ENCODE measurements at regions not wholly inside any gene's neighbourhood (a gene's known extent, or its start where the extent isn't known, plus 50 kb on each side); places are given as distances from the start of the nearest gene placed in this dataset.

DNA sequence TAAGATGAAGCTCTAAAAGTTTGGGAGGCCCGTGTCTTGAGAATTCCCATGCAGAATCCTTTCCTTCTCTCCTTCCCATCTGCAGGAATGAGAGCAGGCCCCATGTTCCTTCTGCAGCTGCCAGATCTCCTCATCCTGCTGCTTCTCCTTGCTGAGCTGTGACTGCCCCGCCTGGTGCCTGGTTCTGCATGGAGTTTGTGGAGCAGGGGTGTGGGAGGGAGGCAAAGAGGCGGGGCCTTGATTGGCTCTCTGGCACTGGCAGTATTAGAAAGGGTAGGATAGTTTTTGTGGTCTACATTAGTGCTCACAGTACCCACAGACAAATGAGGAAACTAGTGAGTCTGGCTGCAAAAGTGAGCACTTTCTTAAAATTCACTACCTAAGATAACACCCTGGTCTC is 91.1 kb upstream of the CLPB start:
- no peak for DNase-seq (ENCODE audit: low spot score)

DNA sequence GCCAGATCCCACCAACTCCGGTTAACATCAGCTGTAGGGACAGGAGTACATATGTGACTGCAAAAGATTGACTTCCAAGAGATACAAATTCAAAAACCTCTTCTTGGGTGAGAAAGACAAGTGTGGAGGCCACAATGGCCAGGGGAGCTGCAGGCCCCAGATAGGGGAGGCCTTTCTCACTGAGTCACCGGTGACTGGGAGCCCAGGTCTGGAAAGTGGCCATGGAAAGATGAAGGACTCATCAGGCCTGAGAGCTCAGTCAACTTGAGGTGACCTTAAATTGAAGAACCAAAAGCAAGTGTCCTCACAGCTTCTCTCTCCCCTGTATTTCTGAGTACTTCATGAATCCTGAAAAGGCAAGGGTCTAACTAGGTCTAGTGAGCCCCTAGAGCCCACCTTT is 90.4 kb upstream of the CLPB start:
- no peaks in the 10 kb centered on the region for H3K36me3 ChIP-seq (replicated peaks; ENCODE audit: insufficient read depth, low read depth)
- H4K20me1 ChIP-seq (ENCODE audit: insufficient read depth, poor library complexity, severe bottlenecking) = no peaks in the 10 kb centered on the region
- no peaks in the 10 kb centered on the region for H3K9me2 ChIP-seq (replicated peaks; ENCODE audit: insufficient read depth)
- H3K27ac ChIP-seq = no peak overlapping the region
- no peaks in the 10 kb centered on the region for H3K79me2 ChIP-seq
- H3K4me1 ChIP-seq (ENCODE audit: insufficient read depth) = no peaks in the 10 kb centered on the region
- H3K9me3 ChIP-seq (ENCODE audit: low read depth) = no peaks in the 10 kb centered on the region
- WGBS (ENCODE audit: low lambda C conversion rate, missing lambda C conversion rate) = 97% methylated on average over 2 of the region's 2 CpGs
- H3K27me3 ChIP-seq = no peaks in the 10 kb centered on the region
- no peak overlapping the region for H3K4me2 ChIP-seq
- DNase-seq (ENCODE audit: low spot score) = no peak
- TF ChIP-seq, protein P1, sequence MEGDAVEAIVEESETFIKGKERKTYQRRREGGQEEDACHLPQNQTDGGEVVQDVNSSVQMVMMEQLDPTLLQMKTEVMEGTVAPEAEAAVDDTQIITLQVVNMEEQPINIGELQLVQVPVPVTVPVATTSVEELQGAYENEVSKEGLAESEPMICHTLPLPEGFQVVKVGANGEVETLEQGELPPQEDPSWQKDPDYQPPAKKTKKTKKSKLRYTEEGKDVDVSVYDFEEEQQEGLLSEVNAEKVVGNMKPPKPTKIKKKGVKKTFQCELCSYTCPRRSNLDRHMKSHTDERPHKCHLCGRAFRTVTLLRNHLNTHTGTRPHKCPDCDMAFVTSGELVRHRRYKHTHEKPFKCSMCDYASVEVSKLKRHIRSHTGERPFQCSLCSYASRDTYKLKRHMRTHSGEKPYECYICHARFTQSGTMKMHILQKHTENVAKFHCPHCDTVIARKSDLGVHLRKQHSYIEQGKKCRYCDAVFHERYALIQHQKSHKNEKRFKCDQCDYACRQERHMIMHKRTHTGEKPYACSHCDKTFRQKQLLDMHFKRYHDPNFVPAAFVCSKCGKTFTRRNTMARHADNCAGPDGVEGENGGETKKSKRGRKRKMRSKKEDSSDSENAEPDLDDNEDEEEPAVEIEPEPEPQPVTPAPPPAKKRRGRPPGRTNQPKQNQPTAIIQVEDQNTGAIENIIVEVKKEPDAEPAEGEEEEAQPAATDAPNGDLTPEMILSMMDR (IDR thresholded peaks at IDR 0.05; ENCODE audit: poor library complexity) = no peak
- TF ChIP-seq EZH2 (IDR thresholded peaks at IDR 0.05; ENCODE audit: borderline replicate concordance) (no peak), EZH2phosphoT487 (IDR thresholded peaks at IDR 0.05; ENCODE audit: low read depth, severe bottlenecking, unreplicated experiment) (no peak)
- H2AFZ ChIP-seq = no peak overlapping the region
- H3K4me3 ChIP-seq = no peak overlapping the region

More for the DNA sequence above, 91.1 kb upstream of the CLPB start:
- Histone ChIP-seq H3K4me3 (no peak overlapping the region), H3K79me2 (no peaks in the 10 kb centered on the region), H3K4me1 (ENCODE audit: insufficient read depth) (no peaks in the 10 kb centered on the region), H4K20me1 (ENCODE audit: insufficient read depth, poor library complexity, severe bottlenecking) (no peaks in the 10 kb centered on the region), H3K9me3 (ENCODE audit: low read depth) (no peaks in the 10 kb centered on the region), H3K27ac (no peak overlapping the region), H3K36me3 (replicated peaks; ENCODE audit: insufficient read depth, low read depth) (no peaks in the 10 kb centered on the region), H3K27me3 (no peaks in the 10 kb centered on the region), H3K4me2 (no peak overlapping the region), H2AFZ (no peak overlapping the region), H3K9me2 (replicated peaks; ENCODE audit: insufficient read depth) (no peaks in the 10 kb centered on the region)
- 73% methylated on average over 3 of the region's 3 CpGs for WGBS (ENCODE audit: low lambda C conversion rate, missing lambda C conversion rate)
- TF ChIP-seq EZH2phosphoT487 (IDR thresholded peaks at IDR 0.05; ENCODE audit: low read depth, severe bottlenecking, unreplicated experiment) = no peak
- TF ChIP-seq, protein P1 (IDR thresholded peaks at IDR 0.05; ENCODE audit: poor library complexity) = no peak
- TF ChIP-seq EZH2 (IDR thresholded peaks at IDR 0.05; ENCODE audit: borderline replicate concordance) = no peak

DNA sequence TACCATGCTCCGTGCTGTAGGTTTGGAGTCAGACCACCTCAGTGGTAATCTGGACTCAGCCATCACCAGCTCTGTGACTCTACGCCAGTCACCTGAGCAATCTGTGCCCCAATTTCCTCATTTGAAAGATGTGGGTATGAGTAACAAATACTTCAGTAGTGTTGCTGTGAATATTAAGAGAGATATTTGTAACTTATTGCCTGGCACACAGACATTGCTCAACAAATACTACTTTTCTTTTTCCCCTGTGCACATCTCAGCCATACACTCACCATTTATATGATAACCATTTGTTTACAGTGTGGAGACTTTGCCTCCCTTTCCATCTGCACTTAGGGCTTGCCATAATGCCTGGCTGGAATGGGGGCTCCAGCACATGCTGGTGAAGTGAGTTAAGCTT is 89.7 kb upstream of the CLPB start:
- no peaks in the 10 kb centered on the region for H3K79me2 ChIP-seq
- H2AFZ ChIP-seq = no peak overlapping the region
- no peak overlapping the region for H3K4me3 ChIP-seq
- no peaks in the 10 kb centered on the region for H3K27me3 ChIP-seq
- 93% methylated on average over 2 of the region's 2 CpGs for WGBS (ENCODE audit: low lambda C conversion rate, missing lambda C conversion rate)
- H3K9me3 ChIP-seq (ENCODE audit: low read depth) = no peaks in the 10 kb centered on the region
- TF ChIP-seq, protein P1 (IDR thresholded peaks at IDR 0.05; ENCODE audit: poor library complexity) = no peak
- H3K27ac ChIP-seq = no peak overlapping the region
- no peak overlapping the region for H3K4me2 ChIP-seq
- no peaks in the 10 kb centered on the region for H3K4me1 ChIP-seq (ENCODE audit: insufficient read depth)
- no peak for DNase-seq (ENCODE audit: low spot score)
- H4K20me1 ChIP-seq (ENCODE audit: insufficient read depth, poor library complexity, severe bottlenecking) = no peaks in the 10 kb centered on the region
- no peaks in the 10 kb centered on the region for H3K36me3 ChIP-seq (replicated peaks; ENCODE audit: insufficient read depth, low read depth)
- H3K9me2 ChIP-seq (replicated peaks; ENCODE audit: insufficient read depth) = no peaks in the 10 kb centered on the region

DNA sequence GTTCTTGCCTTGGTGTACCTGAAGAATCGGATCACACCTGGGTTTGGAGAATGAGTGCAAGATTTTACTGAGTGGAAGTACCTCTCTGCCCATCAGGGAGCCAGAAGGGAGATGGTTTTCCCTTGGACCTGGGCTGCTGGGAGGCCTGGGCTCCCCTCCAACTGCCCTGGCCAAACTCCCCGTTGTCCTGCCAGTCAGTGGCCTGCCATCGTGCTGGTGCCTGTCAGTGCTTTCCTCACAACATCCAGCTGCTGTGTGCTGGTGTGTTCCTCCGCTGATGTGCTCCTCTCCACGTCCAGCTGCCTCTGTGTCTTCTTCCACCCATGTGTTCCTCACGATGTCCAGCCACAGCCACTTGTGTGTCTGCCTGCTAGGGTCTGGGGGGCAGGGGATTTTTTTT is 87.9 kb upstream of the CLPB start:
- TF ChIP-seq, protein P1 (IDR thresholded peaks at IDR 0.05; ENCODE audit: poor library complexity) = no peak
- TF ChIP-seq EZH2 (IDR thresholded peaks at IDR 0.05; ENCODE audit: borderline replicate concordance) (no peak), EZH2phosphoT487 (IDR thresholded peaks at IDR 0.05; ENCODE audit: low read depth, severe bottlenecking, unreplicated experiment) (no peak)

More for the DNA sequence above, 87.9 kb upstream of the CLPB start:
- Histone ChIP-seq H3K4me2 (no peak overlapping the region), H3K36me3 (replicated peaks; ENCODE audit: insufficient read depth, low read depth) (no peaks in the 10 kb centered on the region), H3K27me3 (no peaks in the 10 kb centered on the region), H3K4me3 (no peak overlapping the region), H3K4me1 (ENCODE audit: insufficient read depth) (no peaks in the 10 kb centered on the region), H3K9me2 (replicated peaks; ENCODE audit: insufficient read depth) (no peaks in the 10 kb centered on the region), H3K27ac (no peak overlapping the region), H2AFZ (no peak overlapping the region), H3K79me2 (no peaks in the 10 kb centered on the region), H4K20me1 (ENCODE audit: insufficient read depth, poor library complexity, severe bottlenecking) (no peaks in the 10 kb centered on the region), H3K9me3 (ENCODE audit: low read depth) (no peaks in the 10 kb centered on the region)
- 89% methylated on average over 6 of the region's 6 CpGs for WGBS (ENCODE audit: low lambda C conversion rate, missing lambda C conversion rate)
- no peak for DNase-seq (ENCODE audit: low spot score)
